ENCODE measurements at regions not wholly inside any gene's neighbourhood (a gene's known extent, or its start where the extent isn't known, plus 50 kb on each side); places are given as distances from the start of the nearest gene placed in this dataset.
"Not testable (repeated sequence)": the region's sequence is repeated elsewhere in the genome, so short reads cannot be mapped to it uniquely, and the experiment has no call there.

DNA sequence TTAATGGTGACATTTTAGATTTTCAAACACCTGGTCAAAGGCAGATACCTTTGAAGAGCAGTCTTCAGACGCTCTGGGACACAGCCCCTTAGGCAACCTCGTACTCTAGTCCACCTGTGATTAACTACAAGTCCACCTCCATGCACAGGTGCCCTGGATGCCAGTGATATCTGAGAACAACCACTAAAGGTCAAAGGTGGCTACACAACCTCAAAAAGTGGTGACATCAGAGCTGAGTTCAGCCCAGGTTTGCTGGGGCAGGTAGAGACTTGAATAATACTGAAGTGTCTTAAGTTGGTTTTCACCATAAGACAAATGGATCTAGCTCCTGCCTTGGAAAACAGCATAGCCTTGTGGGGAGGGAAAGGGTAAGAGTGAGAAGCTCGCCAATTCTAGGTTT lies 143.4 kb upstream of the ADO start:
- no peak for DNase-seq (ENCODE audit: low read depth in 2 of 2)

DNA sequence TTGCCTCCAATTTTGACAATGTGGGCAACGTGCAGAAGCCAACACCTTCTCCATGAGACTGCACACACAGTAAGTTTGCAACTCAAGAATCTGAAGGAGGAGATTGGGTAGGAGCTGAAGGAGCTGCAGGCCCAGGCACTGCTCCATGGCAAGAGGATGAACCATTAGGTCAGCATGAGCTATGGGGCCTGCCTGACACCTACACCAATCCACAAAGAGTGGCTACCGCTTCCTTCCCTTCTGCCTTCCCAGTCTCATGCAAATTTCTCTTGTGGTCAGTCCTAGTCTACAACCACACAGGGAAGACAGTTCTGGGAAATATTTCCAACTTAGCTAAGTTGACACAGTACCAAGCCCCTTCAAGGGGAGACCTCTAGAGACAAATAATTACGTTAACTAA lies 142.0 kb upstream of the ADO start:
- DNase-seq (ENCODE audit: low read depth in 2 of 2): no peak

DNA sequence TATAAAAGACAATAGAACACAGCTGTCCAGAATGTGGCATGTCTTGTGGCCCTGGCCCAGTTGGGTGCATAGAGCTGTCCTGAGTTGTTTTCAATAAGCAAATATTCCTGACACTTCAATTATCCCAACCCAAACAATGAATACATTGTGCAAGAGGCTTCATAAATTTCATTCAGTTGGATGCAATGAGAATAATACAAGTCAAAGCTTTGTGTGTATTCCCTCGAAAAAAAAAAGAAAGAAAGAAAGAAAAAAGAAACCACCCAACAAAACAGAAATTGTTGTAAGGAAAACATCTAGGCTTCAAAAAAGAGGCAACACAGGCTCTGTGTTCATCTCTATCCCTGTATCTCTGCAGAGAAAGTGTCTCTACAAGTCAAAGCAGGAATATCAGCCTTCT lies 138.7 kb upstream of the ADO start:
- no peak for DNase-seq (ENCODE audit: low read depth in 2 of 2)

DNA sequence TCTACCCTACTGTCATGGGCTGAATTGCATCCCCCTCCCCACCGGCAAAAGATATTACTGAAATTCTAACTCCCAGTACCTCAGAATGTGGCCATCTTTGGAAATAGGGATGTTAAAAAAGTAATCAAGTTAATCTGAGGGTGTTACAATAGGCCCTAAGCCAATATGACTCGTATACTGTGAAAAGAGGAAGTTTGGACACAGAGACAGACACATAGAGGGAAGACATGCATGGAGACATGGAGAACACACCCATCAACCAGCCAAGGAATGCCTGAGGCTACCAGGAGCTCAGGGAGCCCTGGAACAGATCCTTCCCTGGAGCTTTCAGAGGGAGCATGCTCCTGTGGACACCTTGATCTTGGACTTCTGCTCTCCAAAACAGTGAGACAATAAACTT lies 138.2 kb upstream of the ADO start:
- DNase-seq (ENCODE audit: low read depth in 2 of 2): no peak

DNA sequence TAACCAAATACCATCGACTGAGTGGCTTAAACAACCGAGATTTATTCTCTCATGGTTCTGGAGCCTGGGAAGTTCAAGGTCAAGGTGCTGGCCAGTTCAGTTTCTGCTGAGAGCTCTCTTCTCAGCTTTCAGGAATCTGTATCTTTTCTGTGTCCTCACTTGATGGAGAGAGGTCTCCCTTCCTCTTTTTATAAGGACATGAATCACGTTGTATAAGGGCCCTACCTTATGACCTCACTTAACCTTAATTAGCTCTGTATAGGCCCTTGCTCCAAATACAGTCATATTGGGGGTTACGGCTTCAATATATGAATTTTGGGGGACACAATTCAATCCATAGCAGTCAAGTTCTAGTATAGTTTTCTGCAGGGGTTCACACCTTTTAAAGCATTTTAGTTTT lies 135.2 kb upstream of the ADO start:
- no peak for DNase-seq (ENCODE audit: low read depth in 2 of 2)

DNA sequence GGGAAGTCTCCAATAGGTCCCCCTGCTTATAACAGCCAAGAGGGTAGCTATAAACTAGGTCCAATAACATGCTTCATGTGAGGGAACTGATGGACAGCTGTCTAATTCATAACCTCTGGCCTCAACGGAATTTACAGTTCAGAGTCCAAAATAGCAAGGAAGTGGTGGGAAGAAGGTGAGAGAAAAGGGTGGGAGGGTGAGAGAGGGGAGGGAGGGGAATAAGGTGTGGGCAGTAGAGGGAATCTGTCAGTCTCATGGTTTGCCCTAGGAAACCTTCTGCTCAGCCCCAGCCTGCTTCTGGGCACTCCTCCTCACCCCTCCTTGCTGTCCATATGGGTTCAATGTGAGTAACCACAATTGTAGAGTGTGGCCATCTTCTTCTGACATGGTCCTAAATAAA lies 133.4 kb upstream of the ADO start:
- no peak for DNase-seq (ENCODE audit: low read depth in 2 of 2)

DNA sequence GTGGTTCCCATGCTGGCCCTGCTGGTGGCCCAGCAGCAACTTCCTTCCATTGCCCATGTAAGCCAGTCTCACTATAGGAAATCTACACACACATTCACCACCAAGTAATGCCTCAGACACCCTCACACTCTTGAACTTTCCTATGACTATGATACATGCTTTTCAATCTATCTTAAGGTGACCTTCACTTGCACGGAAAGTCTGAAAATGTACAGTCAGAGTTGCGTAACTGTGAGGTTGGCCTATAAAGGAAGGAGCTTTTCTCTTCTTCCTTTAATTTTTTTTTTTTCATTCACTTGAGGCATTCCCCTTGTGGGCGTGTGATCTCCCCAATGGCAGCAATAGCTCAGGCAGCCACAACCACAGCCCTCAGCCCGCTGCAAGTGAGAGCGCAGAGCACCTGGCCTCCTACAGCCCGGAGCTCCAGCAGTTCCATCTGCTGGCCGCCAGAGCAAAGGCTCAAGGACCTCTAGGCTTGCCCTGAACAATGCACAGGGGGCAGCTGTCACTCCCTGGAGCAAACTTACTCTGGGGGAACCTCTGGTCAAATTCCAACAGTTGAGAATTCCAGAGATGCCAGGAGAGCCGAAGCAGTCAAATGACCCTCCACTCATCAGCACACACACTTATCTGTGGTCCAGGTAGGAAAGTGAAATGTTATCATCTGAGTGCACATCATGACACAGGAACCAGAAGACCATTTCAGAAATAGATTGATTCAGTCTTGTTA lies 123.1 kb upstream of the ADO start:
- DNase-seq (ENCODE audit: low read depth in 2 of 2): peak; percentile 78 to 85

DNA sequence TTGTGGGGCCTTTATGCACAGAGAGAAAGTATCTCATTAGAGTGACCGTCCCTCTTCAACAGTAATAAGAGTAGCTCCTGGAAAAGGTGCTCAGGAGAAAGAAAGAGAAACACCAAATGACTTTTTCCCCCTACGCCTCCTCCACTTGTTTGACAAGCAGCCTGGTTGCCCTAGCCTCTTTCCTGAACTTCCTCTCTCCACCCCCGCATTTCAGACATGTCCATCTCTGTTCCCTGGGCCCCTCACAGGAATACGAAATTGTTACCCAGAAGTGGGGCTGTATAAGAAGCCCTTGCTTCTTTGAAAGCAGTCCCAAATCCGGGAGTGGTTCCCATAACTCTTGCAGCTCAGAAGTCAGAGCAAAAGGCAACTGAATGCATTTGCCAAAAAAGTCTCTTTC lies 119.6 kb upstream of the ADO start:
- DNase-seq (ENCODE audit: low read depth in 2 of 2): no peak

DNA sequence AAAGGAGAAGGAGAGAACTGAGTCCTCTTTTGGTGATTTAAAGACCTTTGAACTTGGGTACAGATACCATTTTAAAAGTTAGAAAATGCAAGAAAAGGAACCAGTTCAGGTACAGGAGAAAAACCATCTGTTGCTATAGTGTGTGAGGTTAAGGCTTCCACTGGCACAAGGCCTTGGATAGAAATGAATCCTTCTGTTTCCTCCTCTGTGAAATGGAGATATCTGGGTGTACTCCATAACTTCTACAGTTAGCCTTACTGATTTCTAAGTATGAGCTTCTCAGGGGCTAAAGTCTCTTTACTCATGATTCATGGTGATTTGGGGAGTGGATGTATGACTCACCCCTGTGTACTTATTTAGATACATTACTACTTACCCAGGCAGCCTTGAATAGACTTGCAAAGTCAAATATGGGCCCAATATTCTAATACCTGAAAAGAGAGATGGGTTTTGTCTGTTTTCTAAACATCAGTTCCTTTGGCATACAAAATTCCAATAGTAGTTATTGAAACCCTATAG lies 117.2 kb upstream of the ADO start:
- no peak for DNase-seq (ENCODE audit: low read depth in 2 of 2)

DNA sequence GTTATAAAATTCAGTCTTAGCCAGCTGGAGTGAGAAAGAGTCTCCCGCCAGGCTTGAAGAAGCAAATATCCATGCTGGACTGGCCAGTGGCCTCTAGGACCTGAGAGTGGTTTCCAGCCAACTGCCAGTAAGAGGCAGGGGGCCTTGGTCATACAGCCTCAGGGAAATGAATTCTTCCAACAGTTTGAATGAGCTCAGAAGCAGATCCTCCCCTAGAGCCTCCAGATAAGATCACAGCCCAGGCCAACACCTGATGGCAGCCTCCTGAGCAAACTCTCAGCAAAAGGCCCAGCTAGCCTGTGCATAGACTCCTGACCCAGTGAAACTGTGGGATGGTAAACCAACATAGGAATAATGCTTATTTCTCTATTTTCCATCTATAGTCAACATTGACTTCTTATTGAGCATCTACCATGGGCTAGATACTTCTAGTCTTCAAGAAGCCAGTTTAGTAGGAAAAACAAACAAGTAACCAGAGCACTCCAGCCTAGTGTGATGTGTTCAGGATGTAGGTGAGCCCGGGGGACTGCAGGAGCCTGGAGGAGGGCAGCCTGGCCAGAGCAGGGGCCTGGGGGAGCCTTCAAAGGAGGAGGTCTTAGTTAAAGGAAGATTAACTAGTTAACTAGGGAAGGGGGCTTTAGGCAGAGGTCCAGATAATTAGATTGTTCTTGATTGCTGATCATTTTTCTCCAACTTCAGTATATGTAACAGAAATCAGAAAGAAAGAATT lies 115.4 kb upstream of the ADO start:
- no peak for DNase-seq (ENCODE audit: low read depth in 2 of 2)

DNA sequence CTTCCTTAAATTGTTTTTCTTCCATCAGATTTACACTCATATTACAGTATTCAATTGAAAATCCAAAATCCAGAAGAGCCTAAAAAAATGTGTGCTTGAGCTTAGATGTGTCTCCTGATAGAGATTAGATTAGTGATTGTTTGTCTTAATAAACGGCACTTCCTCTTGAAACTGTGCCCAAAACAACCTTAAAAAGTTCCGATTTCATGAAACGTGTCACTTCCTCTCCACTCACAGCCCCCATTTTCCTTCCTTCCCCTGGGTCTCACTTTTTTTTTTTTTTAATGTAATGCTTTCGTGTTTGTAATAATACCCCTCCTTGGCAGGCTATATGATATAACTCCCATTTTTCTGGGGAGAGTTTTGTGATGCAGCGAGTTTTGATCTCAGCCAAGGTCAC lies 114.8 kb upstream of the ADO start:
- DNase-seq (ENCODE audit: low read depth in 2 of 2): no peak

DNA sequence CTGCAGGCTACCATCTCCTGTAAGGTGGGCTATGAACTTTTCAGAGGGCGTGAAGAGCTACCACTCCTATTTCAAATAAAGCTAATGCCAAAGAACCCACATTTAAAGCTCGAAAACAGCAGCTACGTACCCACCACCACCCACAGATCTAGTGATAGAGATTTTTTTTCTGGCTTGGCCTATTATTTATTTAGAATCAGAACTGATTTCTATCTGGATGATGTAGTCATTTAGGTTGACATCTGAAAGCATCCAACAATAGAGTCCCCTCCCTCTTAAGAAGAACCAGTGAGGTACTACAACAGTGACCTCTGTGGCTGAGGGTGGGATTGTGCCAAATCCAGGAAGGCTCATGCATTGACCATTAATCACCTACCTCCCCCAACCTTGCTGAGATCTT lies 113.8 kb upstream of the ADO start:
- no peak for DNase-seq (ENCODE audit: low read depth in 2 of 2)

DNA sequence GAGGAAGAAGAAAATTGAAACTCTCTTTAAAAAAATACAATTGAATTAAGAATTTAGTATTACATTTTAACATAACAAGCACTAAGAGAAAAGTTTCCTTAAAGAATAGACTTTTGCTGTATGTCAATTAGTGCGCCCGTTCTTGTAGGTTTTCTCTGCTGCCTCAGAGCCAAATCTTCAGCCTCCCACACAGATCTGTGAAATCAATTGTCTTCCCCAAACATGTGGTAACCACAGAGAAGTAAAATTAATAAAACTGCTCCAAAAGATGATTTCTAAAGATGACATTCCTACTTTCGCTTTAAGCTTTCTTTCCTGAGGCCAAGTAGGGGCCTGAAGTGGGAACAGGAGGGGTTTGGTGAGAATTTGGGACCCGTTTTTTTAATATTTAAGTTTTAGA lies 113.2 kb upstream of the ADO start:
- DNase-seq (ENCODE audit: low read depth in 2 of 2): no peak

DNA sequence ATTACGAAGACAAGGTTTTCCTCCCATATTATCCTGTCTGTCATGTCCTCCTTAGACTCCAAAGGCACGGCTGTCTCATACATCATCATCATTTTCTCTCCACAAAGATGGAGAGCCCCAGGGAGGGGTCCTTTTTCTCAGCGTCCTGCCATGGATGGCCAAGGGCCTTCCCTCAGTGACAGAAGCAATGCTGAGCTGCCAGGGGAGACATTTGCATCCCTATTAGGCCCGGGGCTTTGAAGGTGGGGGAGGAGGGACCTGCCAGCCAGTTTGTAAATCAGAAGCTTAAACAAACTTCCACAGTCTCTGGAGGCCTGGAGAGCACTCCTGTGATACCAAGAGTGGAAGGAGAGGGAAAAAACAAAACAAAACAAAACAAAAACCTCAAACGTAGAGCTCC lies 112.4 kb upstream of the ADO start:
- no peak for DNase-seq (ENCODE audit: low read depth in 2 of 2)

DNA sequence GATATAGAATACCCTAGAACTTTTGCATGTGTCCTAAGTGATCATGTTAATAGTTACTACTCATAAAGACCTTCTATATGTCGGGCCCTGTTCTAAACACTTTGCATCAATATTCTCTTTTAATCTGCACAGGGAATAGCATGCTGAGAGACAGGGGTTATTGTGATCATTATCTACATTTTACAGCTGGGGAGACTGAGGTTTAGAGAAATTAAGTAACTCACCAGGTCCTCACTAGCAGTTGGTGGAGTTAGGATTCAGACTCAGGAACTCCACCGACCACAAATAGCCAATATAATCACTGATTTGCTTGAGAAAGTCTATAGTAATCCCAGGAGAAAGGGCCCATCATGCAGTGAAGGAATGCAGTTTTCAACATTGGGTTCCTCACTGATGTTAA lies 111.2 kb upstream of the ADO start:
- DNase-seq (ENCODE audit: low read depth in 2 of 2): no peak

DNA sequence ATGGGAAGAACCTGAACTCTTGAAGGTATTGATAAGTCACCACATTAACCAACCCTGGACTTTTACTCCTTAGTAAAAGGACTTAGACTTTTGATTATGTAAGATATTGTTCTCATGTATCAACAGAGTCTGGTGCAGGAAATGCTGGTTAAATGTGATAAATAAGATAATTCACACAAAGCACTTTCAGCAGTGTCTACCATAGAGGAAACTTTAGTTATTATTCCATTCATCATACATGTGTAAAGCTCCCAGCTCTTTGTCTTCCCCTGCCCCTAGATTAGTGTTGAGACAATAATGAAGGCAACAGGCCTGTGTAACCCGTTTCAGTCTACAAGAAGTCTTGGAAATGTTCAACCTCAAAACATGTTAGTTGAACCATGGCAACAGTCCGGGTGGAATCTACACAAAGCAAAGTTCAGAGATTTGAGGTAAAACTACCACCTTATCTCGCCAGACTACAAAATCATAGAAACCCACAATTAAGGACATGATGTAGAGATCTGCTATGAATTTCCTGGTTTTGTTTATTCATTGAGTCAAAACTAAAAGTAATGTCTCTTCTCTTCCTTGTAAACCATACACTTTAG lies 109.9 kb upstream of the ADO start:
- no peak for DNase-seq (ENCODE audit: low read depth in 2 of 2)

DNA sequence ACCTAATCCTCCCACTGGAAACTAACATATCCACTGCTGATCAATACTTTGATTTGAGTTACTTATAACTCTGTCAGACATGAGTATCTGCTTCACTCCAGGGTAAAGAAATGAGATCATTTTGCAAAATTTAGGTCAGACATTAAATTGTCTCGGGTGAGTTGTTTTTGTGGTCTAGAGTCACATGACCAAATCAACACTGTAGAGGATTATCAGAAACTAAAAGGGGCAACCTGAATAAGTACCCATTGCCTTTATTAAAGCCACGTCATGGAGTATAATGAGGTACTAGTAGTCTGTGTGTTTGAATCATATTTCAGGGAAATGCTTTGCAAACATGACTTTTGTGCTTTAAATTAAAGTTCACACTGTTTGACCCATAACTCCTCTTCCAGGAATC lies 107.7 kb upstream of the ADO start:
- no peak for DNase-seq (ENCODE audit: low read depth in 2 of 2)

DNA sequence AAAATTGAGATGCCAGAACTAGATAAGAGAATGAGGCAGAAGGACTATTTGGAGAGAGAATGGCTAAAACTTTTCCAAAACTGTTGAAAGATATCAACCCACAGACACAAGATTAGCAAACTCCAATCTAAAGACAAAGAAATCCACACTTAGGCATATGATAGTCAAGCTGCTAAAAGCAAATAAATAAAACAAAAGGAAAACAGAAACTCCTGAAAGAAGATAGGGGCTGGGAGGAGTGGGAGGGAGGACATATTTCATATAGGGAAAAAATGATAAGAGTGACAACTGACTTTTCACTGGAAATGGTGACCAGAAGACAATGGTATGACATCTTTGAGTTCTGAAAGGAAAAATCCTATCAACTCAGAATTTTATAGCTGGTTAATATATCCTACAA lies 105.4 kb upstream of the ADO start:
- no peak for DNase-seq (ENCODE audit: low read depth in 2 of 2)

DNA sequence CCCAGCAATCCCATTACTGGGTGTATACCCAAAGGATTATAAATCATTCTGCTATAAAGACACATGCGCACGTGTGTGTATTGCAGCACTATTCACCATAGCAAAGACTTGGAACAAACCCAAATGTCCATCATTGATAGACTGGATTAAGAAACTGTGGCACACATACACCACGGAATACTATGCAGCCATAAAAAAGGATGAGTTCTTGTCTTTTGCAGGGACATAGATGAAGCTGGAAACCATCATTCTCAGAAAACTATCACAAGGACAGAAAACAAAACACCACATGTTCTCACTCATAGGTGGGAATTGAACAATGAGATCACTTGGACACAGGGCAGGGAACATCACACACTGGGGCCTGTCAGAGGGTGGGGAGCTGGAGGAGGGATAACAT lies 100.4 kb upstream of the ADO start:
- DNase-seq (ENCODE audit: low read depth in 2 of 2): not testable (repeated sequence)

DNA sequence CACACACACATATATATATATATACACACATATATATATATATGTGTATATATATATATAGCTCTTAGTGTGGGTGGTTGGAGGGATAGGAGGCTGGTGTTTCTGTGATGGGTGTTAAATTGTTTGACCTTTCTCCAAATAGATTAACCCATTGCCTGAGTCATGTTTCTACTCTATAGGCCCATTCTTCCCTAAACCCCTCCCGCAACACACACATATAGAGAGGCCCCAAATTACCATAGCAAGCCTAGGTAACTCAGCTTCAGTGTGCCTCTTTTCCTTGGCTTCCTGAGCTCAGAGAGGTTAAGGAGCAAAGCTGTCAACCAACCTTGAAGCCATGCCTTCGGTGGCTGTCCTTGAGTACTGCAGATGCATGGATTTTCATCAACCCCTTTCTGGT lies 98.7 kb upstream of the ADO start:
- DNase-seq (ENCODE audit: low read depth in 2 of 2): no peak

DNA sequence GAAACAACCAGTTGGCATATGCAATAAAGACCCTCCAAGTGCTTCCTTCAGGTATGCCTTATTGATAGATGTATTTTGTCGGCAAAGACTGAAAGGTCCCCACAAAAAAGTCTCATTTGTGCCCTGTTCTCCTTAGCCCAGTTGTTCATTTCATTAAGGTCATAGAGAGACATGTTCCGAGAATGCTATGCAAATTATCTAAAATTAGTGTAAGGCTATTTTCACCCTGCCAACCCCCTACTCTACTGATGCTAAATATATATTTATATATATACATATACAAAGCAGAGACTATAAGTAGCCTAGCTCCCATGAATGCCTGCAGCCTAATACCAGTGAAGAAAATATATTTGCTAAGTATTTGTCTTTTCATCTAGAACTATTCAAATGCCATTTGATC lies 96.7 kb upstream of the ADO start:
- no peak for DNase-seq (ENCODE audit: low read depth in 2 of 2)

DNA sequence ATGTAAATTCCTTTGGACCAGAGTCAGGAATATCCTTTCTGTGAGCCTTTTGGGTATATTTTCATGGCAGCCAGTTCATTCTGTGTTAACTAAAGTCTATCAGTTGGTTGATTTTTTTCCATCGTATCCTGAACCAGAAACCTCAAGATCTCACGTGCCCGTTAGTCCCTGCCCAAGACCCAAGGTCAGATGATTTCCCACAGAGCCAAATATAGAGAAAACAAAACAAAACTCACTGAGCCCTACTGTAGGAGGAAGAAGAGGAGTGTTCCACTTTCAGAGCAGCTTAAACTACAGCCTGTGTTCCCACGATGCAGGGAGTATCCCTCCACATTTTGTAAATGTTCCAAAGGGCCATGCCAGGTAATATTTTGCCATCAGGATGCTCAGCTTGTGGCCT lies 96.0 kb upstream of the ADO start:
- no peak for DNase-seq (ENCODE audit: low read depth in 2 of 2)

DNA sequence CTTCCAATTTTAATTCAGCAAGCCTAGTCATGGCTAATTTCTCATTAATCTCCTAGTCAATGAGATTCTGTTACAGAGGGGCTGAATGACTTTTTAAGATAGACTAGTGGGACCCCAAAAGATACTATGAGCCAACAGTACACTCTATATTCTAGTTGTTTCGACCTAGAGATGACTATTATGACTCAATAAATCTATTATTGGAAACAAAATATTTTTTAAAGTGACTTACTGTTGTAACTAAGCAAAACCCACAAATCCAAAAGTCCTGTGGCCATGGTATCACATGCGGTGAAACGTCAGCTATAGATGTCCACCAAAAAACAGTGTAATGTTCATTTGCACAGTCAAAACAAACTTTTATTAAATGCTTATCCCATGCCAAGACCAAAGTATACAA lies 95.3 kb upstream of the ADO start:
- DNase-seq (ENCODE audit: low read depth in 2 of 2): no peak

Measured in stimulated activated CD4-positive, alpha-beta T cell treated with anti-CD3 and anti-CD28 coated beads, Interleukin-15, amount 100 ng/mL, for 48 hours (primary cell).